SK-N-SH (cell line): ENCODE measurements at regions not wholly inside any gene's neighbourhood (a gene's known extent, or its start where the extent isn't known, plus 50 kb on each side); places are given as distances from the start of the nearest gene placed in this dataset.

Experiments
- CTCF ChIA-PET: fragments of 300-600, 350-600 bp; formaldehyde crosslinking; extraction: SDS; loops from one replicate; lab custom pipeline; 2021; lab: Yijun Ruan, JAX
- POLR2A ChIA-PET: fragments of 350-600 bp; sonication (Branson Sonifier 250); formaldehyde crosslinking; extraction: SDS; loops from one replicate; lab custom pipeline; 2020; ENCODE audit warnings: antibody characterized with exemption, inconsistent platforms; lab: Yijun Ruan, JAX
- DNase-seq: peaks from one replicate; pipeline ENCODE4 v3.0.0; 2012
- H2AFZ ChIP-seq: fragments of 200-600 bp; sonication (generic); 2 replicates; pipeline ENCODE4 v1.8.1; 2016; ENCODE audit warnings: antibody characterized with exemption, mild to moderate bottlenecking, low read depth
- H3F3A ChIP-seq: fragments of 200-600 bp; sonication (generic); replicated peaks from 2 replicates; pipeline ENCODE3; 2016; ENCODE audit warnings: antibody characterized with exemption, mild to moderate bottlenecking; ENCODE audit not compliant: insufficient read depth
- H3K27ac ChIP-seq, 2 experiments: fragments of 200-500 bp in 1 of 2; fragments of 200-600 bp in 1 of 2; sonication (Bioruptor generic) in 1 of 2; sonication (generic), shearing (Covaris generic) in 1 of 2; 2 replicates each; pipeline versions ENCODE4 v1.5.1 to v1.6.1; 2014 to 2016; ENCODE audit warnings: low read depth in 2 of 2, inconsistent platforms in 1 of 2, low read length in 1 of 2, mild to moderate bottlenecking in 1 of 2, mixed read lengths in 1 of 2
- H3K27me3 ChIP-seq: fragments of 200-600 bp; sonication (generic), shearing (Covaris generic); 2 replicates; pipeline ENCODE4 v1.6.1; 2016; ENCODE audit warnings: mixed run types; ENCODE audit not compliant: insufficient read depth
- H3K36me3 ChIP-seq, 2 experiments: fragments of 200-500 bp in 1 of 2; fragments of 200-600 bp in 1 of 2; sonication (Bioruptor generic) in 1 of 2; sonication (generic) in 1 of 2; replicated peaks in 1 of 2; 2 replicates each; pipeline versions ENCODE3 to v1.5.1; 2014 to 2016; ENCODE audit warnings: low read length in 1 of 2, mild to moderate bottlenecking in 1 of 2; ENCODE audit not compliant: insufficient read depth in 2 of 2, control insufficient read depth in 1 of 2
- H3K4me1 ChIP-seq, 2 experiments: fragments of 200-500 bp in 1 of 2; fragments of 200-600 bp in 1 of 2; sonication (Bioruptor generic) in 1 of 2; sonication (generic), shearing (Covaris generic) in 1 of 2; 2 replicates each; pipeline versions ENCODE4 v1.5.1 to v1.6.1; 2014 to 2016; ENCODE audit warnings: low read depth in 1 of 2, low read length in 1 of 2, mixed run types in 1 of 2; ENCODE audit not compliant: insufficient read depth in 2 of 2, control insufficient read depth in 1 of 2
- H3K4me2 ChIP-seq: fragments of 200-600 bp; sonication (generic), shearing (Covaris generic); 2 replicates; pipeline ENCODE4 v1.6.1; 2017; ENCODE audit warnings: mixed run types
- H3K4me3 ChIP-seq, 2 experiments: fragments of 200-500 bp in 1 of 2; fragments of 200-600 bp in 1 of 2; sonication (Bioruptor generic) in 1 of 2; sonication (generic), shearing (Covaris generic) in 1 of 2; 2 replicates each; pipeline versions ENCODE4 v1.5.1 to v1.8.1; 2014 to 2016; ENCODE audit warnings: low read depth in 2 of 2, inconsistent platforms in 1 of 2, low read length in 1 of 2, mild to moderate bottlenecking in 1 of 2, mixed read lengths in 1 of 2, moderate library complexity in 1 of 2
- H3K79me2 ChIP-seq: fragments of 200-600 bp; sonication (generic); 2 replicates; pipeline ENCODE4 v1.8.1; 2017; ENCODE audit warnings: mild to moderate bottlenecking; ENCODE audit not compliant: insufficient read depth
- H3K9ac ChIP-seq: fragments of 200-600 bp; sonication (generic); 2 replicates; pipeline ENCODE4 v1.6.1; 2017; ENCODE audit warnings: mixed run types
- H3K9me2 ChIP-seq: fragments of 200-600 bp; sonication (generic); 2 replicates; pipeline ENCODE4 v1.6.1; 2017; ENCODE audit warnings: mixed run types
- H3K9me3 ChIP-seq: fragments of 200-600 bp; sonication (generic); 2 replicates; pipeline ENCODE4 v1.6.1; 2017; ENCODE audit warnings: mixed run types, mild to moderate bottlenecking, moderate library complexity
- H4K20me1 ChIP-seq: fragments of 200-600 bp; sonication (generic); 2 replicates; pipeline ENCODE4 v1.6.1; 2017; ENCODE audit warnings: mild to moderate bottlenecking, mixed run types; ENCODE audit not compliant: insufficient read depth
- EP300 ChIP-seq, 2 experiments: IDR thresholded peaks; 2 replicates each; pipeline versions ENCODE4 v1.4.0 to v1.6.1; 2012; ENCODE audit warnings: borderline replicate concordance in 1 of 2, low read depth in 1 of 2, low read length in 1 of 2
- GABPA ChIP-seq: IDR thresholded peaks from 2 replicates; pipeline ENCODE4 v1.4.0; 2012; ENCODE audit warnings: low read depth, mild to moderate bottlenecking
- NRF1 ChIP-seq: IDR thresholded peaks from 2 replicates; pipeline ENCODE4 v1.6.1; 2012; ENCODE audit warnings: low read depth, mild to moderate bottlenecking, low read length
- RFX5 ChIP-seq: IDR thresholded peaks from 2 replicates; pipeline ENCODE4 v1.6.1; 2012; ENCODE audit warnings: mild to moderate bottlenecking, improper control_type of control experiment, low read length
- TAF1 ChIP-seq: IDR thresholded peaks from 2 replicates; pipeline ENCODE4 v1.6.1; 2012; ENCODE audit warnings: low read depth, mild to moderate bottlenecking, low read length, moderate library complexity, borderline replicate concordance
- TCF12 ChIP-seq: IDR thresholded peaks from 2 replicates; pipeline ENCODE4 v1.4.0; 2012
- TEAD4 ChIP-seq: IDR thresholded peaks from 2 replicates; pipeline ENCODE4 v1.4.0; 2012; ENCODE audit warnings: mild to moderate bottlenecking, borderline replicate concordance; ENCODE audit not compliant: insufficient read depth
- USF1 ChIP-seq: IDR thresholded peaks from 2 replicates; pipeline ENCODE4 v1.4.0; 2012; ENCODE audit warnings: low read depth, borderline replicate concordance
- USF2 ChIP-seq: fragments of 150-350 bp; IDR thresholded peaks from 2 replicates; pipeline ENCODE4 v1.6.1; 2017; ENCODE audit warnings: antibody characterized with exemption, low read length, low read depth, borderline replicate concordance
- WGBS: methylation state at CpG from one replicate; pipeline ENCODE4 v1.1.6; 2017; ENCODE audit warnings: low lambda C conversion rate; 5-methylcytosine and 5-hydroxymethylcytosine counted together

GRCh38 chr17:73826181-73826871 is 182.1 kb upstream of the SDK2 start (continued):
- no peak for TF ChIP-seq NRF1

GRCh38 chr17:73826872-73827228 is 182.6 kb upstream of the SDK2 start:
- H3K4me3 ChIP-seq: no peak overlapping the region
- no peaks in the 10 kb centered on the region for H3K27me3 ChIP-seq
- ChIA-PET CTCF (interaction anchor here (1.2 to 3.1 kb wide), 6 partner anchors 12 to 373 kb away, joined by 3 to 22 read pairs (median 4); no protein-coding TSS in a partner anchor), POLR2A (no interaction called here)
- H3K79me2 ChIP-seq: no peaks in the 10 kb centered on the region
- WGBS: 44% methylated on average over 2 of the region's 2 CpGs
- TF ChIP-seq EP300 (IDR thresholded peaks at IDR 0.05; ENCODE audit: borderline replicate concordance in 1 of 2, low read depth in 1 of 2, low read length in 1 of 2): no peak
- TF ChIP-seq TCF12: no peak
- no peak for TF ChIP-seq TEAD4
- no peak overlapping the region for H3K9ac ChIP-seq
- H3K9me2 ChIP-seq: no peaks in the 10 kb centered on the region
- H4K20me1 ChIP-seq: no peaks in the 10 kb centered on the region
- no peak for DNase-seq
- H3K4me2 ChIP-seq: no peak overlapping the region
- H3K27ac ChIP-seq: no peak overlapping the region
- no peaks in the 10 kb centered on the region for H3K36me3 ChIP-seq
- peaks cover 9% of the 10 kb centered on the region; the same call in 1 of the 2 replicates for H3K9me3 ChIP-seq
- H2AFZ ChIP-seq: no peak overlapping the region
- H3F3A ChIP-seq: no peaks in the 10 kb centered on the region
- peaks cover 0 to 27% of the 10 kb centered on the region in 2 experiments; a peak in 1 of 4 replicates for H3K4me1 ChIP-seq

- H3K27me3 ChIP-seq: no peaks in the 10 kb centered on the region
- no peaks in the 10 kb centered on the region for H4K20me1 ChIP-seq
- DNase-seq: no peak
- TF ChIP-seq TCF12: no peak
- peaks cover 0 to 22% of the 10 kb centered on the region in 2 experiments; a peak in 1 of 4 replicates for H3K4me1 ChIP-seq
- H3K36me3 ChIP-seq: no peaks in the 10 kb centered on the region
- H3K4me3 ChIP-seq: no peak overlapping the region
- H3K9ac ChIP-seq: no peak overlapping the region
- H3F3A ChIP-seq: no peaks in the 10 kb centered on the region
- no peaks in the 10 kb centered on the region for H3K9me2 ChIP-seq
- ChIA-PET CTCF (interaction anchor here (0.9 to 3.1 kb wide), 5 partner anchors 11 to 372 kb away, joined by 3 to 22 read pairs (median 4); no protein-coding TSS in a partner anchor), POLR2A (no interaction called here)
- H3K27ac ChIP-seq: no peak overlapping the region
- peaks cover 9% of the 10 kb centered on the region; the same call in 1 of the 2 replicates for H3K9me3 ChIP-seq
- 51% methylated on average over 19 of the region's 19 CpGs for WGBS
- no peaks in the 10 kb centered on the region for H3K79me2 ChIP-seq
- no peak overlapping the region for H3K4me2 ChIP-seq
- no peak overlapping the region for H2AFZ ChIP-seq
Measured at GRCh38 chr17:73827627-73828291, 183.5 kb upstream of the SDK2 start.

DNA sequence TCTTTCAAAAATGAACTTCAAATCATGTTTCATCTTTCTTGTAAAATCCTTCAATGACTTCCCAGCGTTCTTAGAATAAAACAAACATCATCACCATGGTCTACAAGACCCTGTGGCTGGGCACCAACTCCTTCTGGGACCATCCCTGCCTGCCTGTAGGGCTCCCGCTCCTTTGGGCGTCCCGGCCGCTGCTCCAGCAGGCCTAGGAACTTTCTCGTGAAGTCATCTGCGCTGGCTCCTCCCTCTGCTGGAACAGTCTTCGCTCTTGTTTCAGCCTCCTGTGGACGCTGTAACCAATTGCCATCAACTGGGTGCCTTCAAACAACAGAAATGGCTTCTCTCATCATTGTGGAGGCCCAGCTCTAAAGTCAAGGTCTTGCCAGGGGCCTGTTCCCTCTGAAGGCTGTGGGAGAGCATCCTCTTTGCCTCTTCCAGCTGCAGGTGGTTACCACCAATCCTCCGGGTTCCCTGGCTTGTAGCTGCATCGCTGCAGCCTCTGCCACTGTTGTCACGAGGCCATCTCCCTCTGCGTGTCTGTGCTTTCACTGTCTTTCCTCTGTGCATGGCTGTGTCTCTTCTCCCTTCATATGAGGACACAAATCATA is 185.5 kb upstream of the SDK2 start:
- no peaks in the 10 kb centered on the region for H4K20me1 ChIP-seq
- no peak overlapping the region for H3K9ac ChIP-seq
- CTCF ChIA-PET: interaction anchor here (1.0 to 3.1 kb wide), 3 partner anchors 9 to 27 kb away, joined by 3 to 22 read pairs (median 3); no protein-coding TSS in a partner anchor
- DNase-seq: no peak
- WGBS: 54% methylated on average over 13 of the region's 13 CpGs
- no peak overlapping the region for H3K4me2 ChIP-seq
- POLR2A ChIA-PET: no interaction called here
- TF ChIP-seq USF2 (no peak), TAF1 (no peak), USF1 (no peak), GABPA (no peak), TEAD4 (no peak), RFX5 (no peak)
- no peaks in the 10 kb centered on the region for H3K36me3 ChIP-seq
- no peak overlapping the region for H3K4me3 ChIP-seq
- peaks cover 3% of the 10 kb centered on the region; the same call in 1 of the 2 replicates for H3K9me3 ChIP-seq
- no peaks in the 10 kb centered on the region for H3F3A ChIP-seq
- H3K27ac ChIP-seq: no peak overlapping the region
- H3K4me1 ChIP-seq: peaks cover 0 to 7% of the 10 kb centered on the region in 2 experiments; a peak in 1 of 4 replicates
- H3K9me2 ChIP-seq: no peaks in the 10 kb centered on the region
- H2AFZ ChIP-seq: no peak overlapping the region
- H3K27me3 ChIP-seq: no peaks in the 10 kb centered on the region
- no peaks in the 10 kb centered on the region for H3K79me2 ChIP-seq
